ENCODE measurements at regions not wholly inside any gene's neighbourhood (a gene's known extent, or its start where the extent isn't known, plus 50 kb on each side); places are given as distances from the start of the nearest gene placed in this dataset.

DNA sequence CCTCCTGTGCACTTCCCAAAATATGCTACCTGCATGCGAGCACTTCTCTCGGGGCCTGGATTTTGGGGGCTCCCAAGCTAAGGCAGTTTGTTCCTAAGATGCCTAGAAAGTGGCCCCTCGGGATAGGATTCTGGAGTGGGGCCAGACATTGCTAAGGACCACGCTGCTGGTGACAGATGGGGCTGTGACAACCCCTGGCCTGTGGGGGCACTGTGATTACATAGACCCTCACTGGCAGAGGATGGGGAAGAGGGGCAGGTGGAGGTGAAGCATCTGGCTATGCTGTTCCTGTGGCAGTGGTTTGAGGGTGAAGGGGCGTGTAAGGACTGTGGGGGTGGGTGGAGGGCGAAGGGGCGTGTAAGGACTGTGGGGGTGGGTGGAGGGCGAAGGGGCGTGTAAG is 128.4 kb downstream of the ENGASE start:
- TF ChIP-seq, protein P1, sequence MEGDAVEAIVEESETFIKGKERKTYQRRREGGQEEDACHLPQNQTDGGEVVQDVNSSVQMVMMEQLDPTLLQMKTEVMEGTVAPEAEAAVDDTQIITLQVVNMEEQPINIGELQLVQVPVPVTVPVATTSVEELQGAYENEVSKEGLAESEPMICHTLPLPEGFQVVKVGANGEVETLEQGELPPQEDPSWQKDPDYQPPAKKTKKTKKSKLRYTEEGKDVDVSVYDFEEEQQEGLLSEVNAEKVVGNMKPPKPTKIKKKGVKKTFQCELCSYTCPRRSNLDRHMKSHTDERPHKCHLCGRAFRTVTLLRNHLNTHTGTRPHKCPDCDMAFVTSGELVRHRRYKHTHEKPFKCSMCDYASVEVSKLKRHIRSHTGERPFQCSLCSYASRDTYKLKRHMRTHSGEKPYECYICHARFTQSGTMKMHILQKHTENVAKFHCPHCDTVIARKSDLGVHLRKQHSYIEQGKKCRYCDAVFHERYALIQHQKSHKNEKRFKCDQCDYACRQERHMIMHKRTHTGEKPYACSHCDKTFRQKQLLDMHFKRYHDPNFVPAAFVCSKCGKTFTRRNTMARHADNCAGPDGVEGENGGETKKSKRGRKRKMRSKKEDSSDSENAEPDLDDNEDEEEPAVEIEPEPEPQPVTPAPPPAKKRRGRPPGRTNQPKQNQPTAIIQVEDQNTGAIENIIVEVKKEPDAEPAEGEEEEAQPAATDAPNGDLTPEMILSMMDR (IDR thresholded peaks at IDR 0.05): no peak
- TF ChIP-seq, protein P2, sequence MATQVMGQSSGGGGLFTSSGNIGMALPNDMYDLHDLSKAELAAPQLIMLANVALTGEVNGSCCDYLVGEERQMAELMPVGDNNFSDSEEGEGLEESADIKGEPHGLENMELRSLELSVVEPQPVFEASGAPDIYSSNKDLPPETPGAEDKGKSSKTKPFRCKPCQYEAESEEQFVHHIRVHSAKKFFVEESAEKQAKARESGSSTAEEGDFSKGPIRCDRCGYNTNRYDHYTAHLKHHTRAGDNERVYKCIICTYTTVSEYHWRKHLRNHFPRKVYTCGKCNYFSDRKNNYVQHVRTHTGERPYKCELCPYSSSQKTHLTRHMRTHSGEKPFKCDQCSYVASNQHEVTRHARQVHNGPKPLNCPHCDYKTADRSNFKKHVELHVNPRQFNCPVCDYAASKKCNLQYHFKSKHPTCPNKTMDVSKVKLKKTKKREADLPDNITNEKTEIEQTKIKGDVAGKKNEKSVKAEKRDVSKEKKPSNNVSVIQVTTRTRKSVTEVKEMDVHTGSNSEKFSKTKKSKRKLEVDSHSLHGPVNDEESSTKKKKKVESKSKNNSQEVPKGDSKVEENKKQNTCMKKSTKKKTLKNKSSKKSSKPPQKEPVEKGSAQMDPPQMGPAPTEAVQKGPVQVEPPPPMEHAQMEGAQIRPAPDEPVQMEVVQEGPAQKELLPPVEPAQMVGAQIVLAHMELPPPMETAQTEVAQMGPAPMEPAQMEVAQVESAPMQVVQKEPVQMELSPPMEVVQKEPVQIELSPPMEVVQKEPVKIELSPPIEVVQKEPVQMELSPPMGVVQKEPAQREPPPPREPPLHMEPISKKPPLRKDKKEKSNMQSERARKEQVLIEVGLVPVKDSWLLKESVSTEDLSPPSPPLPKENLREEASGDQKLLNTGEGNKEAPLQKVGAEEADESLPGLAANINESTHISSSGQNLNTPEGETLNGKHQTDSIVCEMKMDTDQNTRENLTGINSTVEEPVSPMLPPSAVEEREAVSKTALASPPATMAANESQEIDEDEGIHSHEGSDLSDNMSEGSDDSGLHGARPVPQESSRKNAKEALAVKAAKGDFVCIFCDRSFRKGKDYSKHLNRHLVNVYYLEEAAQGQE (IDR thresholded peaks at IDR 0.05; ENCODE audit: insufficient read depth in 1 of 2, low read depth in 2 of 2, low read length in 1 of 2): no peak
- no peak for TF ChIP-seq TCF7L2 (IDR thresholded peaks at IDR 0.05; ENCODE audit: low read depth, low read length)
